ENCODE measurements at regions not wholly inside any gene's neighbourhood (a gene's known extent, or its start where the extent isn't known, plus 50 kb on each side); places are given as distances from the start of the nearest gene placed in this dataset.

DNA sequence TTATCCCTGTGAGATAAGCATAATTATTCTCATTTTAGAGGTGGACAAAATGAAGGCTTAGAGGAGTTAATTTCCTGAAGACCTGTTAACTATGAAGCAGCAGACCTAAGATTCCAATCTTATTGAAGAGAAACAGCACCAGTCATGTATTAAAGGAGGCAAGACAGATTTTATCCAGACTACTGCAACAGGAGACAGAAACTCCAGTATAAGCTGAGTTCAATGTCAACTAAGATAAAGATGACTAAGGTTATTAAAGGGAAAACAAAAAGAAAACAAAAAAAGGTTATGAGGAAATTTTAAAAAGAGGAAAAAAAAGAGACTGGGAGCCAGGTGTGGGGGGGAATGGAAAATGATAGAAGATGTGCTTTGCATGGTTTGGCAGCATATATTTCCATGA, 707.7 kb upstream of the NR2F2 start:
- TF ChIP-seq, protein P1, sequence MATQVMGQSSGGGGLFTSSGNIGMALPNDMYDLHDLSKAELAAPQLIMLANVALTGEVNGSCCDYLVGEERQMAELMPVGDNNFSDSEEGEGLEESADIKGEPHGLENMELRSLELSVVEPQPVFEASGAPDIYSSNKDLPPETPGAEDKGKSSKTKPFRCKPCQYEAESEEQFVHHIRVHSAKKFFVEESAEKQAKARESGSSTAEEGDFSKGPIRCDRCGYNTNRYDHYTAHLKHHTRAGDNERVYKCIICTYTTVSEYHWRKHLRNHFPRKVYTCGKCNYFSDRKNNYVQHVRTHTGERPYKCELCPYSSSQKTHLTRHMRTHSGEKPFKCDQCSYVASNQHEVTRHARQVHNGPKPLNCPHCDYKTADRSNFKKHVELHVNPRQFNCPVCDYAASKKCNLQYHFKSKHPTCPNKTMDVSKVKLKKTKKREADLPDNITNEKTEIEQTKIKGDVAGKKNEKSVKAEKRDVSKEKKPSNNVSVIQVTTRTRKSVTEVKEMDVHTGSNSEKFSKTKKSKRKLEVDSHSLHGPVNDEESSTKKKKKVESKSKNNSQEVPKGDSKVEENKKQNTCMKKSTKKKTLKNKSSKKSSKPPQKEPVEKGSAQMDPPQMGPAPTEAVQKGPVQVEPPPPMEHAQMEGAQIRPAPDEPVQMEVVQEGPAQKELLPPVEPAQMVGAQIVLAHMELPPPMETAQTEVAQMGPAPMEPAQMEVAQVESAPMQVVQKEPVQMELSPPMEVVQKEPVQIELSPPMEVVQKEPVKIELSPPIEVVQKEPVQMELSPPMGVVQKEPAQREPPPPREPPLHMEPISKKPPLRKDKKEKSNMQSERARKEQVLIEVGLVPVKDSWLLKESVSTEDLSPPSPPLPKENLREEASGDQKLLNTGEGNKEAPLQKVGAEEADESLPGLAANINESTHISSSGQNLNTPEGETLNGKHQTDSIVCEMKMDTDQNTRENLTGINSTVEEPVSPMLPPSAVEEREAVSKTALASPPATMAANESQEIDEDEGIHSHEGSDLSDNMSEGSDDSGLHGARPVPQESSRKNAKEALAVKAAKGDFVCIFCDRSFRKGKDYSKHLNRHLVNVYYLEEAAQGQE (IDR thresholded peaks at IDR 0.05; ENCODE audit: insufficient read depth in 1 of 2, low read depth in 2 of 2, low read length in 2 of 2), result no peak
- TF ChIP-seq TAF1 (IDR thresholded peaks at IDR 0.05; ENCODE audit: borderline replicate concordance, insufficient read depth, low read length), result no peak
- TF ChIP-seq FOXP2 (optimal IDR thresholded peaks at IDR 0.05; ENCODE audit: borderline replicate concordance, extremely low read depth, extremely low read length, insufficient read depth), result no peak
- TF ChIP-seq SIN3A (IDR thresholded peaks at IDR 0.05; ENCODE audit: borderline replicate concordance, insufficient read depth, low read length), result no peak
- TF ChIP-seq POLR2AphosphoS5 (IDR thresholded peaks at IDR 0.05; ENCODE audit: low read depth, low read length), result no peak

DNA sequence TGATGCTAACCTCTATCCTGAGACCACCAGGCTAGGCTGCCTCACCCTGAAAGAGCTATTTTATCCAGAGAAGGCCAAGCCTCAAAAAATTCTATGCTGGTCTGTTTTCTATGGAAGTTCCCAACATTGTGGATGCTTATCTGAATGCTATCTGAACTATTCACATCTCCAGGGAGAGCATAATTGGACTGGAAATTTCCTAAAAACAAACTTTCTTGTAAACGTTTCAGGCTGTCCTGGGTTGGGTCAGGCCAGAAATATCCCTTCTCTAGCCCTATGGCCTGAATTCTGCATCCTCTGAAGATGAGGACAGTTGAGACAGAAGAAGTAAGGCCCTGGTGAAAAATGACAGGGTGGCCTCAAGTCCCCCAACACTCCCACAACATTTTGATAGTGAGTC, 706.4 kb upstream of the NR2F2 start:
- TF ChIP-seq FOXP2 (optimal IDR thresholded peaks at IDR 0.05; ENCODE audit: borderline replicate concordance, extremely low read depth, extremely low read length, insufficient read depth) (no peak), TAF1 (IDR thresholded peaks at IDR 0.05; ENCODE audit: borderline replicate concordance, insufficient read depth, low read length) (no peak), SIN3A (IDR thresholded peaks at IDR 0.05; ENCODE audit: borderline replicate concordance, insufficient read depth, low read length) (no peak), POLR2AphosphoS5 (IDR thresholded peaks at IDR 0.05; ENCODE audit: low read depth, low read length) (no peak)
- TF ChIP-seq, protein P1 (IDR thresholded peaks at IDR 0.05; ENCODE audit: insufficient read depth in 1 of 2, low read depth in 2 of 2, low read length in 2 of 2), result no peak

GRCh38 chr15:95624616-95625361, 705.7 kb upstream of the NR2F2 start:
- TF ChIP-seq TAF1 (IDR thresholded peaks at IDR 0.05; ENCODE audit: borderline replicate concordance, insufficient read depth, low read length), result no peak
- no peak for TF ChIP-seq FOXP2 (optimal IDR thresholded peaks at IDR 0.05; ENCODE audit: borderline replicate concordance, extremely low read depth, extremely low read length, insufficient read depth)
- no peak for TF ChIP-seq POLR2AphosphoS5 (IDR thresholded peaks at IDR 0.05; ENCODE audit: low read depth, low read length)
- TF ChIP-seq, protein P1 (IDR thresholded peaks at IDR 0.05; ENCODE audit: insufficient read depth in 1 of 2, low read depth in 2 of 2, low read length in 2 of 2), result no peak
- no peak for TF ChIP-seq SIN3A (IDR thresholded peaks at IDR 0.05; ENCODE audit: borderline replicate concordance, insufficient read depth, low read length)

- TF ChIP-seq, protein P1 (IDR thresholded peaks at IDR 0.05; ENCODE audit: insufficient read depth in 1 of 2, low read depth in 2 of 2, low read length in 2 of 2), result no peak; a peak in 1 of 4 replicates
- no peak for TF ChIP-seq SIN3A (IDR thresholded peaks at IDR 0.05; ENCODE audit: borderline replicate concordance, insufficient read depth, low read length)
- no peak for TF ChIP-seq TAF1 (IDR thresholded peaks at IDR 0.05; ENCODE audit: borderline replicate concordance, insufficient read depth, low read length)
- no peak for TF ChIP-seq FOXP2 (optimal IDR thresholded peaks at IDR 0.05; ENCODE audit: borderline replicate concordance, extremely low read depth, extremely low read length, insufficient read depth)
Observed at GRCh38 chr15:95626501-95627361, 703.8 kb upstream of the NR2F2 start.

Measured in PFSK-1 (cell line).